Mesendoderm (in vitro differentiated cells): ENCODE measurements at regions not wholly inside any gene's neighbourhood (a gene's known extent, or its start where the extent isn't known, plus 50 kb on each side); places are given as distances from the start of the nearest gene placed in this dataset.

Source experiments
- DNase-seq: peaks from one replicate; pipeline ENCODE4 v3.0.0; 2013
- H2AK5ac ChIP-seq: 2 replicates; pipeline ENCODE4 v1.6.1; 2013; ENCODE audit warnings: low read length, inconsistent platforms
- H2BK120ac ChIP-seq: 2 replicates; pipeline ENCODE4 v1.6.1; 2013; ENCODE audit warnings: low read depth, mild to moderate bottlenecking, low read length, moderate library complexity, mixed read lengths
- H2BK15ac ChIP-seq: replicated peaks from 2 replicates; pipeline ENCODE4 v1.6.1; 2013; ENCODE audit warnings: low read depth, mild to moderate bottlenecking, moderate library complexity
- H2BK5ac ChIP-seq: 2 replicates; pipeline ENCODE4 v1.6.1; 2013; ENCODE audit warnings: low read length, inconsistent platforms
- H3K18ac ChIP-seq: 2 replicates; pipeline ENCODE4 v1.6.1; 2013; ENCODE audit warnings: mild to moderate bottlenecking, low read length, mixed read lengths
- H3K23ac ChIP-seq: one replicate; pipeline ENCODE4 v1.6.1; 2013; ENCODE audit warnings: low read length
- H3K27ac ChIP-seq: 2 replicates; pipeline ENCODE4 v1.5.1; 2013; ENCODE audit warnings: low read depth, mild to moderate bottlenecking, inconsistent platforms, low read length, moderate library complexity
- H3K27me3 ChIP-seq: 2 replicates; pipeline ENCODE4 v1.6.1; 2013; ENCODE audit warnings: low read length, control low read depth, mild to moderate bottlenecking, inconsistent platforms; ENCODE audit not compliant: insufficient read depth, poor library complexity
- H3K36me3 ChIP-seq: 2 replicates; pipeline ENCODE4 v1.6.1; 2013; ENCODE audit warnings: low read length, inconsistent platforms; ENCODE audit not compliant: control insufficient read depth, insufficient read depth
- H3K4ac ChIP-seq: one replicate; pipeline ENCODE4 v1.6.1; 2013; ENCODE audit warnings: low read depth, mild to moderate bottlenecking, low read length, moderate library complexity
- H3K4me1 ChIP-seq: 2 replicates; pipeline ENCODE4 v1.6.1; 2013; ENCODE audit warnings: low read depth, low read length, inconsistent platforms; ENCODE audit not compliant: control insufficient read depth
- H3K4me2 ChIP-seq: 2 replicates; pipeline ENCODE4 v1.6.1; 2013; ENCODE audit warnings: low read length
- H3K4me3 ChIP-seq: 2 replicates; pipeline ENCODE4 v1.5.1; 2013; ENCODE audit warnings: mild to moderate bottlenecking, low read length
- H3K56ac ChIP-seq: one replicate; pipeline ENCODE4 v1.6.1; 2013; ENCODE audit warnings: low read length
- H3K79me1 ChIP-seq: 2 replicates; pipeline ENCODE4 v1.6.1; 2013; ENCODE audit warnings: low read length, inconsistent platforms
- H3K79me2 ChIP-seq: 2 replicates; pipeline ENCODE4 v1.6.1; 2013; ENCODE audit warnings: mild to moderate bottlenecking, low read length; ENCODE audit not compliant: control insufficient read depth, insufficient read depth
- H3K9ac ChIP-seq: 2 replicates; pipeline ENCODE4 v1.6.1; 2013; ENCODE audit warnings: low read length, inconsistent platforms
- H4K5ac ChIP-seq: one replicate; pipeline ENCODE4 v1.6.1; 2013; ENCODE audit warnings: low read length
- H4K8ac ChIP-seq: one replicate; pipeline ENCODE4 v1.6.1; 2013; ENCODE audit warnings: low read depth, mild to moderate bottlenecking, control low read depth, low read length, moderate library complexity
- WGBS: extraction: QIAGEN DNeasy Blood & Tissue Kit; methylation state at CpG from one replicate; pipeline ENCODE4 v1.1.7; 2013; ENCODE audit warnings: low lambda C conversion rate, missing lambda C conversion rate; ENCODE audit not compliant: insufficient coverage; ENCODE audit errors: extremely low coverage; 5-methylcytosine and 5-hydroxymethylcytosine counted together

DNA sequence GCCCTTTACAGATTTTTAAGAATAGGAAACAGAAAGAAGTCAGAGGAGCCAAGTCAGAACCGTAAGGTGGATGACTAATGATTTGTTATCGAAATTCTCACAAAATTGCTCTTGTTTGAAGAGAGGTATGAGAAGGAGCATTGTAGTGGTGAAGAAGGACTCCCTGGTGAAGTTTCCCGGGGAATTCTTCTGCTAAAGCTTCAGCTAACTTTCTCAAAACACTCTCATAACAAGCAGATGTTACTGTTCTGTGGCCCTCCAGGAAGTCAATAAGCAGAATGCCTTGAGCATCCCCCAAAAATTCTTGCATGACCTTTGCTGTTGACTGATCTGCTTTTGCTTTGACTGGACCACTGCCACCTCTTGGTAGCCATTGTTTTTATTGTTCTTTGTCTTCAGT lies 152.9 kb downstream of the HGF start:
- Histone ChIP-seq H4K8ac (no peak overlapping the region), H3K9ac (no peak overlapping the region), H2BK15ac (no peak overlapping the region), H3K36me3 (no peaks in the 10 kb centered on the region), H3K79me2 (no peaks in the 10 kb centered on the region), H3K27ac (no peak overlapping the region), H3K18ac (no peak overlapping the region), H3K4ac (no peak overlapping the region), H3K4me3 (no peak overlapping the region), H3K79me1 (no peaks in the 10 kb centered on the region), H2AK5ac (no peak overlapping the region), H2BK5ac (no peak overlapping the region), H3K4me2 (no peak overlapping the region), H4K5ac (no peak overlapping the region), H2BK120ac (no peak overlapping the region), H3K56ac (no peak overlapping the region), H3K27me3 (no peaks in the 10 kb centered on the region), H3K4me1 (no peaks in the 10 kb centered on the region), H3K23ac (no peak overlapping the region)
- WGBS = no CpG with 5 or more reads among the region's 3 CpGs
- peak; percentile 7 for DNase-seq

DNA sequence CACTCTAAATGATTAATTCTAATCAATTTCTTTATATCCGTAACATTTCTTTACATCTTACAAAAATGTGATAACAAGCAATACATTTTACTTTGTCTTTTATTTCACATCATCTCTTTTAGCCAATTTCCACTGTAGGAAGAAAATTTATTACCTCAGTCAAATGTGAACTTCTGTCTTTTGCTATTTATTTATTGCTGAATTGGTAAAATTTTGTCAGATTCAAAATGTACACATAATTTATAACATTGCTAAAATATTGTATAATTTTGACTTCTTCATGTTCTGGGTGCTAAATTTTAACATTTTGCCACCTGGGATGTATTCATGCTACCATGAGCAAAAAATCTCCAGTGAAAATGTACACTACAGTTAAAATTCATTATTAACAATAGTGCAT lies 158.0 kb downstream of the HGF start:
- no peak overlapping the region for H3K4ac ChIP-seq
- no peak overlapping the region for H2BK120ac ChIP-seq
- no peak overlapping the region for H3K27ac ChIP-seq
- H3K9ac ChIP-seq = no peak overlapping the region
- no peak overlapping the region for H3K4me3 ChIP-seq
- H4K5ac ChIP-seq = no peak overlapping the region
- H3K79me2 ChIP-seq = no peaks in the 10 kb centered on the region
- no peak for DNase-seq
- no peaks in the 10 kb centered on the region for H3K79me1 ChIP-seq
- H2BK5ac ChIP-seq = no peak overlapping the region
- 100% methylated on average over 1 of the region's 1 CpG for WGBS
- no peak overlapping the region for H3K4me2 ChIP-seq
- H2AK5ac ChIP-seq = no peak overlapping the region
- H3K23ac ChIP-seq = no peak overlapping the region
- H3K4me1 ChIP-seq = no peaks in the 10 kb centered on the region
- no peak overlapping the region for H3K18ac ChIP-seq
- no peak overlapping the region for H2BK15ac ChIP-seq
- no peaks in the 10 kb centered on the region for H3K36me3 ChIP-seq
- H3K56ac ChIP-seq = no peak overlapping the region
- no peaks in the 10 kb centered on the region for H3K27me3 ChIP-seq
- no peak overlapping the region for H4K8ac ChIP-seq

DNA sequence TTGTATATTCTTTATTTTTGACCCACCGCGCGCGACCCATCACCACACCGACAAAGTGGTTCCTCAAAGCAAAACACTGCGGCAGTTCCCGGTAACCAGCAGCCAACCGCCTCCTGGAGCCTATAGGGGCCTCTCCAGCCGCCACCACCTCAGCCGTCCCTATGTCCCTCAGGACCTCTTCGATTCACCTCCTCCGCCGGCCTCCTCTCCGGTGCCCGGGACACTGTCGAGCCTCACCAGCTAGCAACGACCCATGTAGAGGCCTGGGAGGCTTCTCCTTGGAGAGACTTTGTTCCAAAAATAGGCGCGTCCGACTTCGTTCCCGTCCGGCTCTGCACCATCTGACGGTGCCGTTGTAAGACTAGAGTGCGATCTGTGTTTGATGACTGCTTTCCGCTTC lies 158.8 kb downstream of the HGF start:
- H4K8ac ChIP-seq = no peak overlapping the region
- H3K27me3 ChIP-seq = no peaks in the 10 kb centered on the region
- no peak overlapping the region for H2BK120ac ChIP-seq
- no peaks in the 10 kb centered on the region for H3K79me1 ChIP-seq
- no peak overlapping the region for H3K23ac ChIP-seq
- H3K79me2 ChIP-seq = no peaks in the 10 kb centered on the region
- no peak overlapping the region for H3K9ac ChIP-seq
- H4K5ac ChIP-seq = no peak overlapping the region
- H2BK5ac ChIP-seq = no peak overlapping the region
- no peak overlapping the region for H3K4ac ChIP-seq
- no peak for DNase-seq
- H2BK15ac ChIP-seq = no peak overlapping the region
- no peak overlapping the region for H3K4me2 ChIP-seq
- H2AK5ac ChIP-seq = no peak overlapping the region
- no peak overlapping the region for H3K4me3 ChIP-seq
- H3K56ac ChIP-seq = no peak overlapping the region
- H3K27ac ChIP-seq = no peak overlapping the region
- WGBS = no CpG with 5 or more reads among the region's 27 CpGs
- no peaks in the 10 kb centered on the region for H3K4me1 ChIP-seq
- no peaks in the 10 kb centered on the region for H3K36me3 ChIP-seq
- no peak overlapping the region for H3K18ac ChIP-seq

DNA sequence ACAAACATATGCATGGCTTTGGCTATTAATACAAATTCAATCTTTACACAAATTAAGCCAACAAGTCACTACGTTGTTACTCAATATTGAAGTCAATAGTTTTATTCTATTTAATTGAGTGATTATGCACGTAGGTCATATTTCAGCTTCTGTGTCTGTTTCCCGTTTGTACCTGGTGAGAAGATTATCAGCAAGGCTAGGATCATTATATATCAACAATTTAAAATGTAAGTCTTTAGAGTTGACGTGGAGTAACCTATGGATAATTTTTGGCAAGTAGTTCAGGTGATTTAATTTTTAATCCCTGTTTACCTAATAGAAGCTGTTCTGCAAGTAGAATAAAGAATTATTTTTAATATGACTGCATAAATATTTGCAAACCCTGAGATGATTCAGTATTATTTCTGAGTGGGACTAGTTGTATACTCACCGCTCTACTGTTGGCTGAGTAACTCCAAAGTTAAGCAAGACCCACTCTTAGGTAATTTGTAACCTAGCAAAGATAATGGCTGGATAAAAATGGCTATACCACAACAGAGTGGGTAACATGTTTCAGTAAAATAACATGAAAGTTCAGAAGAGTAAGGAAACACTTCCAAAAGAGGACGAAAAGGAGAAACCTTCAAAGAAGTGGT lies 161.0 kb downstream of the HGF start:
- no peaks in the 10 kb centered on the region for H3K79me1 ChIP-seq
- no peak overlapping the region for H2AK5ac ChIP-seq
- no peaks in the 10 kb centered on the region for H3K79me2 ChIP-seq
- no peak overlapping the region for H3K4me3 ChIP-seq
- H3K18ac ChIP-seq = no peak overlapping the region
- no peak overlapping the region for H3K9ac ChIP-seq
- H3K56ac ChIP-seq = no peak overlapping the region
- no peak overlapping the region for H4K5ac ChIP-seq
- WGBS = no CpG with 5 or more reads among the region's 6 CpGs
- no peaks in the 10 kb centered on the region for H3K27me3 ChIP-seq
- H2BK120ac ChIP-seq = no peak overlapping the region
- no peak overlapping the region for H2BK5ac ChIP-seq
- H3K27ac ChIP-seq = no peak overlapping the region
- no peak overlapping the region for H3K4ac ChIP-seq
- H3K36me3 ChIP-seq = no peaks in the 10 kb centered on the region
- no peak overlapping the region for H2BK15ac ChIP-seq
- no peak overlapping the region for H4K8ac ChIP-seq
- no peak overlapping the region for H3K23ac ChIP-seq
- no peak for DNase-seq
- H3K4me1 ChIP-seq = no peaks in the 10 kb centered on the region
- H3K4me2 ChIP-seq = no peak overlapping the region

DNA sequence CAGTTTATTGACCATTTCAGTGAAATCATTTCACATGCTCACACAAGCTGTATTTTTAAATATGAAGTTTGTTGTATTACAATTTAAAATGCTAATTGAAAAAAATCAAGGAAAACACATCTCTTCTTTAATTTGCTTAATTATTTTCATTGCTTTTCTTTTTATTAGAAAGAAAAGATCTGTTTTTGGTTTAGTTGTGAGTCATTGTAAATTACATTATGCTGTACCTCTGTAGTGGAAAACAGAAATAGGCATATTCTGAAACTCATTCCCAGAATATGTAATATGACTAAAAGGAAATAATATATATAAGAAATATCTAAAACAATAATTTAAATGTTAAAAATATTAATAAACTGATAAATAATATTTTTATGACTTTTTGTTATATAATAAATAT lies 161.9 kb downstream of the HGF start:
- H3K27ac ChIP-seq = no peak overlapping the region
- H4K8ac ChIP-seq = no peak overlapping the region
- H3K4me2 ChIP-seq = no peak overlapping the region
- H2BK120ac ChIP-seq = no peak overlapping the region
- H3K4ac ChIP-seq = no peak overlapping the region
- no peak overlapping the region for H3K23ac ChIP-seq
- no peak overlapping the region for H3K4me3 ChIP-seq
- H2BK5ac ChIP-seq = no peak overlapping the region
- H3K27me3 ChIP-seq = no peaks in the 10 kb centered on the region
- H3K79me1 ChIP-seq = no peaks in the 10 kb centered on the region
- H2BK15ac ChIP-seq = no peak overlapping the region
- H3K36me3 ChIP-seq = no peaks in the 10 kb centered on the region
- H3K9ac ChIP-seq = no peak overlapping the region
- no peak overlapping the region for H2AK5ac ChIP-seq
- no peak overlapping the region for H3K56ac ChIP-seq
- no peak overlapping the region for H3K18ac ChIP-seq
- DNase-seq = no peak
- no peaks in the 10 kb centered on the region for H3K79me2 ChIP-seq
- no peaks in the 10 kb centered on the region for H3K4me1 ChIP-seq
- no peak overlapping the region for H4K5ac ChIP-seq

DNA sequence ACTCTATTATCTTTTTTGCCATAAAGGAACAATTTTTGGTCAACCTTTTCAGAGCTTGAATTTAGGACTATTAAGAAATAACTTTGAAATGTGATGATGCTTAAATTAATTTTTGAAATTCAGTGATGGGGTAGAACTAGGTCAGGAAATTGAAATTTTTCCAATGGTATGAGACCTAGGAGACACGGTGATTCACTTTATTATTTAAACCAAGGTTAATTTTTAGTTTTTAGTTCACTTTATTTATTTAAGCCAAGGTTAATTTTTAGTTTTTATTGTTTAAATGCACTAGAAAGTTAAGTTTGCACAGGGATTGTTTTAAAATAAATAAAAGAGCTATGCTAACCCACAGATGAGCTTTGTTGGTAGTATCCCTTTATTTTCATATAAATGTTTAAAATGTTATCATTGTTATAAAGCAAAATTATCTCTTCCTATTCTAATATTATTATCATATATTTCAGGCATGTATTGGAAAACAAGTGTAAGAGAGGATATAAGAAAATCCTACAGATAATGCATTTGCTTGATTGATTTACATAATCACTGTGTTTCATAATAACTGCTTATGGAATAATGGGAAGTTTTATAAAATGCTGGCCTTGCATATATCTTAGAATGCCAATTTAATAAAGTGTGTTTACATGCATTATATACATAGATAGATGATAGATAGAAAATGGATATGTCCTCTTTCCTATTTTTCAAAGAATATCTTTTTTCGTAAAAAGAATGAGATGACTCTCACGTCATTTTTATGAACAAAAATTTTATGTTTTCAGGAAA lies 163.6 kb downstream of the HGF start:
- Histone ChIP-seq H2BK15ac (no peak overlapping the region), H3K36me3 (no peaks in the 10 kb centered on the region), H3K9ac (no peak overlapping the region), H3K4me3 (no peak overlapping the region), H3K4me1 (no peaks in the 10 kb centered on the region), H3K23ac (no peak overlapping the region), H3K27ac (no peak overlapping the region), H3K79me1 (no peaks in the 10 kb centered on the region), H3K4me2 (no peak overlapping the region), H4K5ac (no peak overlapping the region), H2AK5ac (no peak overlapping the region), H3K4ac (no peak overlapping the region), H3K79me2 (no peaks in the 10 kb centered on the region), H3K27me3 (no peaks in the 10 kb centered on the region), H2BK120ac (no peak overlapping the region), H3K56ac (no peak overlapping the region), H4K8ac (no peak overlapping the region), H2BK5ac (no peak overlapping the region), H3K18ac (no peak overlapping the region)
- no peak for DNase-seq
- no CpG with 5 or more reads among the region's 3 CpGs for WGBS
